Mesenchymal stem cell (in vitro differentiated cells and primary cell): ENCODE measurements at regions not wholly inside any gene's neighbourhood (a gene's known extent, or its start where the extent isn't known, plus 50 kb on each side); places are given as distances from the start of the nearest gene placed in this dataset.

ENCODE experiments used
- DNase-seq: peaks from one replicate; pipeline ENCODE4 v3.0.0-alpha.2; 2013
- H2AFZ ChIP-seq: one replicate; pipeline ENCODE4 v1.6.1; 2013; ENCODE audit warnings: low read depth, mild to moderate bottlenecking, control low read depth, inconsistent platforms, low read length, moderate library complexity
- H2AK5ac ChIP-seq: 2 replicates; pipeline ENCODE4 v1.6.1; 2013; ENCODE audit warnings: low read length, moderate library complexity, mild to moderate bottlenecking, inconsistent platforms; ENCODE audit not compliant: severe bottlenecking
- H2BK120ac ChIP-seq: one replicate; pipeline ENCODE4 v1.6.1; 2013; ENCODE audit warnings: low read depth, mild to moderate bottlenecking, inconsistent platforms, low read length, moderate library complexity
- H2BK12ac ChIP-seq, 2 experiments: one replicate each; pipeline ENCODE4 v1.6.1; 2013; ENCODE audit warnings: inconsistent platforms in 2 of 2, low read length in 2 of 2, mild to moderate bottlenecking in 2 of 2, moderate library complexity in 2 of 2, control low read depth in 1 of 2
- H2BK15ac ChIP-seq: one replicate; pipeline ENCODE4 v1.6.1; 2013; ENCODE audit warnings: mild to moderate bottlenecking, low read depth, inconsistent platforms; ENCODE audit not compliant: poor library complexity, severe bottlenecking
- H2BK5ac ChIP-seq: 2 replicates; pipeline ENCODE4 v1.6.1; 2013; ENCODE audit warnings: low read depth, mild to moderate bottlenecking, low read length, control low read depth, inconsistent platforms; ENCODE audit not compliant: poor library complexity, severe bottlenecking
- H3K14ac ChIP-seq, 2 experiments: one replicate each; pipeline ENCODE4 v1.6.1; 2013; ENCODE audit warnings: inconsistent platforms in 2 of 2, low read length in 2 of 2, control low read depth in 1 of 2, mild to moderate bottlenecking in 1 of 2, moderate library complexity in 1 of 2
- H3K18ac ChIP-seq, 2 experiments: one replicate each; pipeline ENCODE4 v1.6.1; 2013; ENCODE audit warnings: inconsistent platforms in 2 of 2, low read length in 2 of 2, control low read depth in 1 of 2, low read depth in 1 of 2, mild to moderate bottlenecking in 1 of 2
- H3K23ac ChIP-seq, 2 experiments: one replicate each; pipeline ENCODE4 v1.6.1; 2013; ENCODE audit warnings: inconsistent platforms in 2 of 2, low read length in 2 of 2, mild to moderate bottlenecking in 2 of 2, moderate library complexity in 2 of 2, control low read depth in 1 of 2
- H3K27ac ChIP-seq: 2 replicates; pipeline ENCODE4 v1.5.1; 2013; ENCODE audit warnings: mild to moderate bottlenecking, moderate library complexity, low read length, control low read depth, inconsistent platforms; ENCODE audit not compliant: poor library complexity, severe bottlenecking
- H3K27me3 ChIP-seq, 2 experiments: 2 replicates each; pipeline versions ENCODE4 v1.6.1 to v1.7.0; 2013; ENCODE audit warnings: low read length in 2 of 2, mild to moderate bottlenecking in 2 of 2, moderate library complexity in 2 of 2, control low read depth in 1 of 2, inconsistent platforms in 1 of 2; ENCODE audit not compliant: control insufficient read depth in 1 of 2, insufficient read depth in 1 of 2
- H3K36me3 ChIP-seq, 2 experiments: 2 replicates each; pipeline versions ENCODE4 v1.6.1 to v1.7.0; 2013; ENCODE audit warnings: low read length in 2 of 2, control low read depth in 1 of 2, inconsistent platforms in 1 of 2, low read depth in 1 of 2, mild to moderate bottlenecking in 1 of 2; ENCODE audit not compliant: insufficient read depth in 2 of 2, control insufficient read depth in 1 of 2
- H3K4ac ChIP-seq, 2 experiments: one replicate each; pipeline ENCODE4 v1.6.1; 2013; ENCODE audit warnings: inconsistent platforms in 2 of 2, low read length in 2 of 2, mild to moderate bottlenecking in 2 of 2, moderate library complexity in 2 of 2, control low read depth in 1 of 2, low read depth in 1 of 2
- H3K4me1 ChIP-seq: 2 replicates; pipeline ENCODE4 v1.6.1; 2013; ENCODE audit warnings: low read depth, low read length, control low read depth; ENCODE audit not compliant: control insufficient read depth, insufficient read depth
- H3K4me2 ChIP-seq: 2 replicates; pipeline ENCODE4 v1.6.1; 2013; ENCODE audit warnings: low read length, mild to moderate bottlenecking, inconsistent platforms; ENCODE audit not compliant: poor library complexity, severe bottlenecking
- H3K4me3 ChIP-seq, 2 experiments: 2 replicates each; pipeline versions ENCODE4 v1.5.1 to v1.7.0; 2013; ENCODE audit warnings: low read length in 2 of 2, mild to moderate bottlenecking in 2 of 2, control low read depth in 1 of 2, low read depth in 1 of 2; ENCODE audit not compliant: insufficient read depth in 1 of 2
- H3K79me1 ChIP-seq: replicated peaks from 2 replicates; pipeline ENCODE4 v1.6.1; 2013; ENCODE audit warnings: mild to moderate bottlenecking, control low read depth, low read length, inconsistent platforms; ENCODE audit not compliant: poor library complexity, severe bottlenecking
- H3K9ac ChIP-seq: 2 replicates; pipeline ENCODE4 v1.7.0; 2013; ENCODE audit warnings: mild to moderate bottlenecking, low read length, moderate library complexity
- H3K9me3 ChIP-seq: 2 replicates; pipeline ENCODE4 v1.7.0; 2013; ENCODE audit warnings: mild to moderate bottlenecking, low read length; ENCODE audit not compliant: control insufficient read depth
- H4K8ac ChIP-seq: one replicate; pipeline ENCODE4 v1.6.1; 2013; ENCODE audit warnings: inconsistent platforms, mild to moderate bottlenecking, low read length, moderate library complexity
- H4K91ac ChIP-seq: one replicate; pipeline ENCODE4 v1.6.1; 2013; ENCODE audit warnings: mild to moderate bottlenecking, low read length, inconsistent platforms
- WGBS: methylation state at CpG from one replicate; pipeline ENCODE4 v1.1.7; 2013; ENCODE audit warnings: mixed read lengths; 5-methylcytosine and 5-hydroxymethylcytosine counted together

DNA sequence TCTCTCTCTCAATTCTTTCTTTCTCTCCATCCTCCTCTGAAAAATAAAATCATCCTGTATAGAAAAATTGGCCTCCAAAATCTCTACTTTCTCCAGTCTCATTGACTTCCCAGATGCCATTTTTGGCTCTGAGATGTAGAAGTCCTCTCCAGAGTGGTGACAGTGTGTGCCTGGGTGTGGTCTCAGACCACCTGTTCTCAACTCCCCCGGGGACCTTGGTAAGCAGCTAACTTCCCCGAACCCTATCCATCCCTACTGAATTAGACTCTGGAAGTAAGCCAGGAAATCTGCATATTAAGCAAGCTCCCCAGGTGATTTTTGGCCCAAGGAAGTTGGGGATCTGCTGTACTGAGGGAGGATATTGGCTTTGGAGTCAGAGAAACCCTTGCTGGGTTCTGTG, 120.5 kb downstream of the WDR11 start:
- H2BK15ac ChIP-seq = no peak overlapping the region
- no CpG with 5 or more reads among the region's 2 CpGs for WGBS
- H3K27ac ChIP-seq = no peak overlapping the region

DNA sequence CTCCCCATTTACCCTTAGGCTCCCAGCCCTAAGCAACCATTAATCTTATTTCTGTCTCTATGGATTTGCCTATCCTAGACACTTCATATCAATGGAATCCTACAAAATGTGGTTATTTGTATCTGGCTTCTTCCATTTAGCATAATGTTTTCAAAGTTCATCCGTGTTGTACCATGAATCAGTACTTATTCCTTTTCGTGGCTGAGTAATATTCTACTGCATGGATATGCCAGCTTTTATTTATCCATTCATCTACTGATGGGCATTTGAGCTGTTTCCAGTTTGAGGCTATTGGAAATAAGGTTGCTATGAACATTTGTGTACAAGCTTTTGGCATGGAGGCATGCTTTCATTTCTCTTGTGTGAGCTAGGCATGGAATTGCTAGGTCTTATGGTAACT, 121.1 kb downstream of the WDR11 start:
- H3K18ac ChIP-seq = no peak overlapping the region
- H3K4me1 ChIP-seq = no peaks in the 10 kb centered on the region
- H2AK5ac ChIP-seq = no peak overlapping the region
- 80% methylated on average over 1 of the region's 2 CpGs for WGBS
- no peak overlapping the region for H3K9ac ChIP-seq
- H2BK5ac ChIP-seq = no peak overlapping the region
- peaks cover under 1 to 40% of the 10 kb centered on the region in 2 experiments for H3K27me3 ChIP-seq
- no peak overlapping the region for H2BK120ac ChIP-seq
- no peak overlapping the region for H3K4ac ChIP-seq
- no peak overlapping the region for H3K4me2 ChIP-seq
- no peak overlapping the region for H3K27ac ChIP-seq
- H2BK15ac ChIP-seq = no peak overlapping the region
- peaks cover 34% of the 10 kb centered on the region for H3K9me3 ChIP-seq
- H3K23ac ChIP-seq = no peak overlapping the region
- no peak overlapping the region for H4K91ac ChIP-seq
- DNase-seq = no peak
- H2AFZ ChIP-seq = no peak overlapping the region
- no peak overlapping the region for H2BK12ac ChIP-seq
- no peak overlapping the region for H3K4me3 ChIP-seq
- H3K36me3 ChIP-seq = no peaks in the 10 kb centered on the region
- no peaks in the 10 kb centered on the region for H3K79me1 ChIP-seq
- H4K8ac ChIP-seq = no peak overlapping the region
- no peak overlapping the region for H3K14ac ChIP-seq

More for the DNA sequence above, 120.5 kb downstream of the WDR11 start:
- no peak overlapping the region for H3K9ac ChIP-seq
- H3K18ac ChIP-seq = no peak overlapping the region
- no peak for DNase-seq
- no peak overlapping the region for H2BK12ac ChIP-seq
- H4K8ac ChIP-seq = no peak overlapping the region
- H3K14ac ChIP-seq = no peak overlapping the region
- no peaks in the 10 kb centered on the region for H3K79me1 ChIP-seq
- peaks cover 0 to 43% of the 10 kb centered on the region in 2 experiments for H3K27me3 ChIP-seq
- no peak overlapping the region for H3K4ac ChIP-seq
- no peak overlapping the region for H2BK120ac ChIP-seq
- H2BK5ac ChIP-seq = no peak overlapping the region
- no peak overlapping the region for H3K23ac ChIP-seq
- peaks cover 32% of the 10 kb centered on the region for H3K9me3 ChIP-seq
- no peak overlapping the region for H2AFZ ChIP-seq
- H3K4me3 ChIP-seq = no peak overlapping the region
- no peaks in the 10 kb centered on the region for H3K4me1 ChIP-seq
- H3K36me3 ChIP-seq = no peaks in the 10 kb centered on the region
- no peak overlapping the region for H2AK5ac ChIP-seq
- H4K91ac ChIP-seq = no peak overlapping the region
- no peak overlapping the region for H3K4me2 ChIP-seq

GRCh38 chr10:120975072-120975867, 124.1 kb downstream of the WDR11 start:
- Histone ChIP-seq H3K79me1 (no peaks in the 10 kb centered on the region), H3K9me3 (peaks cover 34% of the 10 kb centered on the region), H2BK15ac (no peak overlapping the region), H3K36me3 (no peaks in the 10 kb centered on the region), H2BK12ac (no peak overlapping the region), H3K4me3 (no peak overlapping the region), H2BK120ac (no peak overlapping the region), H4K8ac (no peak overlapping the region), H3K4ac (no peak overlapping the region), H3K4me2 (no peak overlapping the region), H3K18ac (no peak overlapping the region), H3K9ac (no peak overlapping the region), H3K14ac (no peak overlapping the region), H3K27me3 (peaks cover 27 to 28% of the 10 kb centered on the region in 2 experiments), H3K23ac (no peak overlapping the region), H4K91ac (no peak overlapping the region), H2AK5ac (no peak overlapping the region), H2AFZ (no peak overlapping the region), H3K27ac (no peak overlapping the region), H2BK5ac (no peak overlapping the region), H3K4me1 (peaks cover 15% of the 10 kb centered on the region)
- DNase-seq = no peak
- 97% methylated on average over 4 of the region's 4 CpGs for WGBS

DNA sequence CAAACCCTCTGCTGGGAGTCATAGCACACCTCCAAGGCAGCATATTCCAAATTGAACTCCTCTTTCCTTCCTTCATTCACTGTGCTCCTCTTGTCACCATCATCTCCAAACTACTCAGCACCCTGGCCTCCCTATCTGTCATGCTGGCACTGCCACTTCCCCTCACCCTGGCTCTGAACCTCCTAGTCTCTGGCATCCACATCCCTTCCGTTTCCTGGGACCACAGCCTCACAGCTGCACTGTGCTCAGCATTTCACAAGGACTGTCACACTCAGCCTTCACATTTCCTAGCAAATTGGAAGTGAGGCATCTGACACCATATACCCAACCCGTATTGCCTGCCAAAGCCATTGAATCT, 124.7 kb downstream of the WDR11 start:
- Histone ChIP-seq H4K91ac (no peak overlapping the region), H3K4me1 (peaks cover 19% of the 10 kb centered on the region)

More for the DNA sequence above, 124.7 kb downstream of the WDR11 start:
- Histone ChIP-seq H3K14ac (no peak overlapping the region), H2BK5ac (no peak overlapping the region), H3K23ac (no peak overlapping the region), H3K18ac (no peak overlapping the region), H2AK5ac (no peak overlapping the region), H3K4me2 (no peak overlapping the region), H3K9ac (no peak overlapping the region), H3K4ac (no peak overlapping the region), H2AFZ (no peak overlapping the region), H2BK120ac (no peak overlapping the region), H2BK15ac (no peak overlapping the region), H2BK12ac (no peak overlapping the region), H3K36me3 (no peaks in the 10 kb centered on the region), H3K27ac (no peak overlapping the region), H3K4me3 (no peak overlapping the region), H3K9me3 (peaks cover 34% of the 10 kb centered on the region), H3K27me3 (peaks cover 29 to 32% of the 10 kb centered on the region in 2 experiments), H4K8ac (no peak overlapping the region), H3K79me1 (no peaks in the 10 kb centered on the region)
- 61% methylated on average over 2 of the region's 2 CpGs for WGBS
- DNase-seq = no peak
